Astrocyte (in vitro differentiated cells and primary cell): ENCODE measurements at regions not wholly inside any gene's neighbourhood (a gene's known extent, or its start where the extent isn't known, plus 50 kb on each side); places are given as distances from the start of the nearest gene placed in this dataset.
"Not testable (repeated sequence)": the region's sequence is repeated elsewhere in the genome, so short reads cannot be mapped to it uniquely, and the experiment has no call there.

Experiments used
- EZH2 ChIP-seq: IDR thresholded peaks from 2 replicates; pipeline ENCODE4 v1.6.1; 2012; ENCODE audit warnings: mild to moderate bottlenecking, low read length, inconsistent platforms; ENCODE audit not compliant: insufficient read depth
- TF ChIP-seq, protein P1 (sequence below): IDR thresholded peaks from 2 replicates; pipeline ENCODE4 v1.5.1; 2011; ENCODE audit warnings: low read depth, mild to moderate bottlenecking, inconsistent platforms, low read length, moderate library complexity; ENCODE audit not compliant: insufficient read depth

DNA sequence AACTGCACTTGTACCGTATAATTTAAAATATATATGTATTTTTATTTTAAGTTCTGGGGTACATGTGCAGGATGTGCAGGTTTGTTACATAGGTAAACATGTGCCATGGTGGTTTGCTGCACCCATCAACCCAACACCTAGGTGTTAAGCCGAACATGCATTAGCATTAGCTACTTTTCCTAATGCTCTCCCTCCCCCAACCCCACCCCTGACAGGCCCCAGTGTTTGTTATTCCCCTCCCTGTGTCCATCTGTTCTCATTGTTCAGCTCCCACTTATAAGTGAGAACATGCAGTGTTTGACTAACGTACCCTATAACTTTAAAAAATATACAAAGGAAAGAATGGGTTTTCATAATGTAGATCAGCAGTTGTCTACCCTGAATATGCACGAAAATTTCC, 303.5 kb upstream of the BRINP1 start:
- TF ChIP-seq, protein P1, sequence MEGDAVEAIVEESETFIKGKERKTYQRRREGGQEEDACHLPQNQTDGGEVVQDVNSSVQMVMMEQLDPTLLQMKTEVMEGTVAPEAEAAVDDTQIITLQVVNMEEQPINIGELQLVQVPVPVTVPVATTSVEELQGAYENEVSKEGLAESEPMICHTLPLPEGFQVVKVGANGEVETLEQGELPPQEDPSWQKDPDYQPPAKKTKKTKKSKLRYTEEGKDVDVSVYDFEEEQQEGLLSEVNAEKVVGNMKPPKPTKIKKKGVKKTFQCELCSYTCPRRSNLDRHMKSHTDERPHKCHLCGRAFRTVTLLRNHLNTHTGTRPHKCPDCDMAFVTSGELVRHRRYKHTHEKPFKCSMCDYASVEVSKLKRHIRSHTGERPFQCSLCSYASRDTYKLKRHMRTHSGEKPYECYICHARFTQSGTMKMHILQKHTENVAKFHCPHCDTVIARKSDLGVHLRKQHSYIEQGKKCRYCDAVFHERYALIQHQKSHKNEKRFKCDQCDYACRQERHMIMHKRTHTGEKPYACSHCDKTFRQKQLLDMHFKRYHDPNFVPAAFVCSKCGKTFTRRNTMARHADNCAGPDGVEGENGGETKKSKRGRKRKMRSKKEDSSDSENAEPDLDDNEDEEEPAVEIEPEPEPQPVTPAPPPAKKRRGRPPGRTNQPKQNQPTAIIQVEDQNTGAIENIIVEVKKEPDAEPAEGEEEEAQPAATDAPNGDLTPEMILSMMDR: not testable (repeated sequence)
- not testable (repeated sequence) for TF ChIP-seq EZH2
